SK-N-SH (cell line): ENCODE measurements at regions not wholly inside any gene's neighbourhood (a gene's known extent, or its start where the extent isn't known, plus 50 kb on each side); places are given as distances from the start of the nearest gene placed in this dataset.

Experiments
- CTCF ChIP-seq: fragments of 200-600 bp; sonication (generic); IDR thresholded peaks from 2 replicates; pipeline ENCODE4 v1.6.1; 2017; ENCODE audit warnings: antibody characterized with exemption, mild to moderate bottlenecking, moderate library complexity
- ELF1 ChIP-seq: IDR thresholded peaks from 2 replicates; pipeline ENCODE4 v1.4.0; 2012
- EZH2phosphoT487 ChIP-seq: fragments of 200-600 bp; sonication (generic); IDR thresholded peaks from 2 replicates; pipeline ENCODE4 v1.6.1; 2017; ENCODE audit warnings: low read depth, mixed run types, mild to moderate bottlenecking, antibody characterized with exemption, moderate library complexity, borderline replicate concordance
- JUND ChIP-seq: IDR thresholded peaks from 2 replicates; pipeline ENCODE4 v1.4.0; 2012
- NFIC ChIP-seq: IDR thresholded peaks from 2 replicates; pipeline ENCODE4 v1.4.0; 2012; ENCODE audit warnings: borderline replicate concordance
- NRF1 ChIP-seq: IDR thresholded peaks from 2 replicates; pipeline ENCODE4 v1.6.1; 2012; ENCODE audit warnings: low read depth, mild to moderate bottlenecking, low read length
- POLR2AphosphoS5 ChIP-seq: IDR thresholded peaks from 2 replicates; pipeline ENCODE4 v1.6.1; 2012; ENCODE audit warnings: low read depth, low read length
- RAD21 ChIP-seq: IDR thresholded peaks from 2 replicates; pipeline ENCODE4 v1.6.1; 2012; ENCODE audit warnings: mild to moderate bottlenecking, low read length
- RCOR1 ChIP-seq: fragments of 150-350 bp; IDR thresholded peaks from 2 replicates; pipeline ENCODE4 v1.6.1; 2017; ENCODE audit warnings: antibody characterized with exemption, low read length
- RFX5 ChIP-seq: IDR thresholded peaks from 2 replicates; pipeline ENCODE4 v1.6.1; 2012; ENCODE audit warnings: mild to moderate bottlenecking, improper control_type of control experiment, low read length
- SIN3A ChIP-seq: IDR thresholded peaks from 2 replicates; pipeline ENCODE4 v1.6.1; 2012; ENCODE audit warnings: low read depth, mild to moderate bottlenecking, low read length, moderate library complexity, borderline replicate concordance
- SMC3 ChIP-seq: IDR thresholded peaks from 2 replicates; pipeline ENCODE4 v1.6.1; 2012; ENCODE audit warnings: low read depth, low read length, improper control_type of control experiment
- TAF1 ChIP-seq: IDR thresholded peaks from 2 replicates; pipeline ENCODE4 v1.6.1; 2012; ENCODE audit warnings: low read depth, mild to moderate bottlenecking, low read length, moderate library complexity, borderline replicate concordance
- YY1 ChIP-seq: IDR thresholded peaks from 2 replicates; pipeline ENCODE4 v1.4.0; 2012; ENCODE audit warnings: low read depth, mild to moderate bottlenecking

- TF ChIP-seq CTCF (no peak), TAF1 (no peak), RFX5 (no peak), SMC3 (no peak), YY1 (no peak), POLR2AphosphoS5 (no peak), NRF1 (no peak), JUND (no peak), RAD21 (no peak), RCOR1 (no peak), SIN3A (no peak), ELF1 (no peak), EZH2phosphoT487 (no peak), NFIC (no peak)
Observed at GRCh38 chr7:20507157-20507556, 108.3 kb upstream of the ABCB5 start.
